ENCODE measurements at regions not wholly inside any gene's neighbourhood (a gene's known extent, or its start where the extent isn't known, plus 50 kb on each side); places are given as distances from the start of the nearest gene placed in this dataset.

- Histone ChIP-seq H3K9me2 (ENCODE audit: insufficient read depth) (no peaks in the 10 kb centered on the region), H4K20me1 (ENCODE audit: insufficient read depth) (no peaks in the 10 kb centered on the region), H3K4me2 (ENCODE audit: low read length) (no peak overlapping the region), H3K27ac (ENCODE audit: low read depth, low read length) (no peak overlapping the region), H3K36me3 (ENCODE audit: control insufficient read depth in 1 of 2, insufficient read depth in 2 of 2, low read length in 2 of 2) (no peaks in the 10 kb centered on the region), H3K9ac (ENCODE audit: low read length) (no peak overlapping the region), H3K4me1 (ENCODE audit: control insufficient read depth in 1 of 2, insufficient read depth in 2 of 2, low read length in 2 of 2) (no peaks in the 10 kb centered on the region), H3K9me3 (ENCODE audit: control insufficient read depth in 1 of 2, insufficient read depth in 1 of 2, low read depth in 1 of 2, low read length in 2 of 2) (no peaks in the 10 kb centered on the region), H3K4me3 (replicated peaks in 1 of 2; ENCODE audit: low read depth in 1 of 2, low read length in 2 of 2) (no peak overlapping the region), H3K27me3 (ENCODE audit: insufficient read depth, low read length) (no peaks in the 10 kb centered on the region), H3K79me2 (ENCODE audit: insufficient read depth, low read length) (no peaks in the 10 kb centered on the region), H2AFZ (ENCODE audit: low read depth, low read length, poor library complexity, severe bottlenecking) (no peak overlapping the region)
- no peak for ATAC-seq
- CTCF ChIA-PET, result no interaction called here
- no peak for DNase-seq (ENCODE audit: low read depth, low spot score)
- TF ChIP-seq SRF (IDR thresholded peaks at IDR 0.05; ENCODE audit: low read depth) (no peak), EZH2 (IDR thresholded peaks at IDR 0.05) (no peak), CBX3 (IDR thresholded peaks at IDR 0.05; ENCODE audit: low read depth) (no peak), JUND (IDR thresholded peaks at IDR 0.05) (no peak), CEBPB (IDR thresholded peaks at IDR 0.05; ENCODE audit: low read depth) (no peak), MAX (IDR thresholded peaks at IDR 0.05) (no peak), RAD21 (IDR thresholded peaks at IDR 0.05; ENCODE audit: low read depth) (no peak), ZNF274 (IDR thresholded peaks at IDR 0.05; ENCODE audit: low read depth, low read length) (no peak), YY1 (IDR thresholded peaks at IDR 0.05; ENCODE audit: extremely low read depth, insufficient replicate concordance, low read depth, low read length) (no peak), SIN3A (IDR thresholded peaks at IDR 0.05; ENCODE audit: low read depth) (no peak), POLR2A (IDR thresholded peaks at IDR 0.05; ENCODE audit: borderline replicate concordance, extremely low read depth, insufficient read depth, insufficient read length) (no peak), ATF3 (IDR thresholded peaks at IDR 0.05) (no peak), SP1 (IDR thresholded peaks at IDR 0.05; ENCODE audit: low read depth) (no peak), EGR1 (IDR thresholded peaks at IDR 0.05; ENCODE audit: low read depth) (no peak), TCF7L2 (IDR thresholded peaks at IDR 0.05; ENCODE audit: borderline replicate concordance, extremely low read depth, insufficient read depth, insufficient read length) (no peak), EZH2phosphoT487 (IDR thresholded peaks at IDR 0.05; ENCODE audit: borderline replicate concordance) (no peak), FOSL1 (IDR thresholded peaks at IDR 0.05; ENCODE audit: low read depth) (no peak)
- TF ChIP-seq, protein P1, sequence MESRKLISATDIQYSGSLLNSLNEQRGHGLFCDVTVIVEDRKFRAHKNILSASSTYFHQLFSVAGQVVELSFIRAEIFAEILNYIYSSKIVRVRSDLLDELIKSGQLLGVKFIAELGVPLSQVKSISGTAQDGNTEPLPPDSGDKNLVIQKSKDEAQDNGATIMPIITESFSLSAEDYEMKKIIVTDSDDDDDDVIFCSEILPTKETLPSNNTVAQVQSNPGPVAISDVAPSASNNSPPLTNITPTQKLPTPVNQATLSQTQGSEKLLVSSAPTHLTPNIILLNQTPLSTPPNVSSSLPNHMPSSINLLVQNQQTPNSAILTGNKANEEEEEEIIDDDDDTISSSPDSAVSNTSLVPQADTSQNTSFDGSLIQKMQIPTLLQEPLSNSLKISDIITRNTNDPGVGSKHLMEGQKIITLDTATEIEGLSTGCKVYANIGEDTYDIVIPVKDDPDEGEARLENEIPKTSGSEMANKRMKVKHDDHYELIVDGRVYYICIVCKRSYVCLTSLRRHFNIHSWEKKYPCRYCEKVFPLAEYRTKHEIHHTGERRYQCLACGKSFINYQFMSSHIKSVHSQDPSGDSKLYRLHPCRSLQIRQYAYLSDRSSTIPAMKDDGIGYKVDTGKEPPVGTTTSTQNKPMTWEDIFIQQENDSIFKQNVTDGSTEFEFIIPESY (IDR thresholded peaks at IDR 0.05; ENCODE audit: extremely low read depth, insufficient replicate concordance, low read length), result no peak
- POLR2A ChIA-PET, result no interaction called here
- RAD21 ChIA-PET (ENCODE audit: low non-redundant PET in 1 of 2, low total read pairs in 2 of 2, uncharacterized antibody in 2 of 2, unreplicated experiment in 2 of 2), result no interaction called here
- intact Hi-C loops (cut with micrococcal nuclease), result no loop called here
- no TSS peak for BruUV-seq (replicated peaks)
Measured at GRCh38 chr15:38079236-38079635, 144.8 kb downstream of the TMCO5A start.

Data from HCT116 (cell line).